ENCODE measurements at regions not wholly inside any gene's neighbourhood (a gene's known extent, or its start where the extent isn't known, plus 50 kb on each side); places are given as distances from the start of the nearest gene placed in this dataset.

GRCh38 chr2:146621656-146622055 lies 1223.2 kb upstream of the ACVR2A start:
- TF ChIP-seq CTCF (IDR thresholded peaks at IDR 0.05) (no peak), POLR2A (IDR thresholded peaks at IDR 0.05) (no peak)

Data from uterus (tissue), 2 donors.